Stimulated activated CD8-positive, alpha-beta memory T cell treated with anti-CD3 and anti-CD28 coated beads, Interleukin-15, amount 100 ng/mL, for 48 hours (primary cell): ENCODE measurements at regions not wholly inside any gene's neighbourhood (a gene's known extent, or its start where the extent isn't known, plus 50 kb on each side); places are given as distances from the start of the nearest gene placed in this dataset.

ENCODE experiments used
- DNase-seq, 2 donors: peaks; one replicate each; pipeline ENCODE4 v3.0.0-alpha.2; 2020; ENCODE audit warnings: low read depth in 2 of 2

DNA sequence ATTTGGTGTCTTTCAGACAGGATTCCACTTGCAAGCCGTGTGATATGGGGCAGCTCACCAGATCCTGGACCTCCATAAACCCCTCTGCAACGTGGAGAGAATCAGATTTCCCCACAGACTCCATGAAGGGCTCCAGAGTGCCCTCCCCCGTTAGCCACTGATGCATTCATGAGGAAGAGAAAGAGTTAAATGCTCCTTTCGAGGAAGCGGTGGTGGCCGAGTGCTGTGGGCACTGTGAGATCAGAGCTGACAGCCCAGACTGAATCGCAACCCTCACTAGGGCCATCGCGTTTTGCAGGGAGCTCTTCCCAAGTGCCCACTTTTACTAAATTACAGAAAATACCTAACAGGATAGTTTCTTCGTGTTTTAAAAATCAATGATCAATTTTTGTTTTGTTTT lies 226.3 kb upstream of the ZNF32 start:
- DNase-seq: no peak

DNA sequence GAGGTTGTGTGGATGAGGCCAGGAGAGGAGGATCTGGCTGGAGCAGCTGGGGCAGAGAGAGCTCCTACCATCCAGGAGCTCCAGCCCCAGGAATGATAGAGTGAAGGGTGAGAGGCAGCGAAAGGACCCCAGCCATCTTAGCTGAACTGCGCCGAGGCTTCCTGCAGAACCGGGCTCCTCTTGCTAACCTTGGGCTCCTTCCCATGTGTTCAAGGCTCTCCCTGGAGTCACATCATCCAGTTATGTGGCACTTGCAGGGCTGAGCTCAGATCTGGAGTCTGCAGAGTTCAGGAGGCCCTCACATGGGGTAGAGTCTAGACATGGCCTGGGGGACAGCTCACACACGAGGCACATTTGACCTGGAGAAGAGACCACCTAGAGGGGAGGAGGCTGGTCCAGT lies 225.0 kb upstream of the ZNF32 start:
- DNase-seq: no peak

DNA sequence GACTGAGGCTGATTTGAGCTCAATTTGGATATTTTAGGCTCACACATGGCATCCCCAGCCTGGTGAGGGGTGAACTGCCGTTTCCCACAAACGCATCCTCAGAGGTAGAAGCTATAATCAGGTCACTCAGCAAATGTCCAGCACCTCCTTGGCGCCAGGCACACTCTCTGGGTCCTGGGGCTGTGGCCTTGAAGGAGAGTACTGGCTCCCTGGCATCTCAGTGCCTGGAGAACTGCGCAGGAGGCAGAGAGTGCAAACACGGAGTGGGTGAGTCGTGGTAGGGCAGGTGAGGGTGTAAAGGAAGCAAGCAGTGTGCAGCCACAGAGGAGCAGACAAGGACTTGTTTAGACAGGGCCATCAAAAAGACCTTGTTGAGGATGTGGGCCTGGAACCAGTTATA lies 224.0 kb upstream of the ZNF32 start:
- DNase-seq: no peak

GRCh38 chr10:43871545-43871944 lies 222.9 kb upstream of the ZNF32 start:
- no peak for DNase-seq

GRCh38 chr10:43870968-43871439 lies 222.3 kb upstream of the ZNF32 start:
- no peak for DNase-seq

DNA sequence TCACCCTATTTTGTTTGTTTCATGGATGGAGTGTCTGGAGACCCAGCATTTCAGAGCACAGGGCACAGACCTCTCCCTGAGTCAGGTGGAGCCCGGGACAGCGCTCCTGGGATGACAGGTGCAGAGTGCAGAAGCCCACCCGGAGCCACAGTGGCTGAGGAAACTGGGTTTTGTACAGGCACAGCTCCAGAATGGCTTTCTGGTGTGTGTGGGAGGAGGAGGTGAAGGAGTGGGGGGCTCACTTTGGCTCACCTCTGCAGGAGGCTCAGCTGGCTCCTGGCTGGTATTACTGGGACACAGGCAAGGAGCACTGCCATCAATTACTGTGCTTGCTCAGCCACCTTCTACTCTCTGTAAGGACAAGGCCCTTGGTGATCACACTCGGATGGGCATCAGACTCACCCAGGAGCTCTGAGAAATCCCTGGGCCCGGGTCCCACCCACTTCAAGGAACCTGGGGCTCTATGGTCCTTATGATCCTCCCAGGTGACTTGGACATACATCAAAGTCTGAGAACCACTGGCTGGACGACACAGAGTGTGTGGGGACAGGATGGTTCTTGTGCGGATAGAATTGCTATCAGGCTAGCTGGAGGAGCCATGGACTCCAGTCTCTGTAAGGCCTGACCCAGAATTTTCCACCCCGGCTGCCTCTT lies 221.1 kb upstream of the ZNF32 start:
- DNase-seq: no peak

DNA sequence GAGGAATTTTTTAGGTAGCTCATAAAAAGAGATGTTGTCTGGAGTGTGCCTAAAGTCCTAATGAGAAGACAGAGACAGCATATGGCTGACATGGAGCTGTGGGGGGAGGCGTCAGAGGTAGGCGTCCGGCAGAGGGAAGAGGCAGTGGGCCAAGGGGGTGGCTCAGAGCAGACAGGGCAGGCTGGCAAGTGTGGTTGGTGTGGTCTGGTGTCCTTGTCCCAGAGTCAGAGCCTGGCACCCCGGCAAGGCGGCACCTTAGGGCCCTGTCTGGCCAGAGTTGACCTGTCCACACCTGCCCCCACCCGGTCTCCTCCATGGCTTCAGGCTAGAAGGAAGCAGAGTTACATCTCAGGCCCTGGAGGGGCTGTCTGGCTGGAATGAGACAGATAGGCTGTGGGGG lies 220.3 kb upstream of the ZNF32 start:
- DNase-seq: no peak

- no peak for DNase-seq
Measured at GRCh38 chr10:43867667-43868565, 219.2 kb upstream of the ZNF32 start.

- DNase-seq: no peak
Measured at GRCh38 chr10:43867113-43867512, 218.4 kb upstream of the ZNF32 start.

DNA sequence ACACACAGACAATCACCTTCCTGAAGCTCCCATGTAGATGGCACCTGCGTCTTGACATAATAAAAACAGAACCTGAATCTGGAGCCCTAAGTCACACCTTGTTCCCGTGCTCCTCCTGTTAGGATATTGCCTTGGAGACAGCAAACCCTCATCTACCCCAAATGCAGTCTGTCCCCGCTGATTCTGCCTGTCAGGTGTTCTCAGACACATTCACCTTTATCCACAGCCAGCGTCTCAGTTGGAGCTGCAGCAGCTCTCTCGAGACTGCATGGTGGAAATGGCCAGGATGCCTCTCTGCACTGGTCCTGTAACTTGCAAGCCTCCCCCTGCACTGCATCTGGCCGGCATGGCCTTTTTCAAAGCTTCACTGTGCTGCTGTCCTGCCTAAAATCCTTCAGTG lies 218.0 kb upstream of the ZNF32 start:
- no peak for DNase-seq

DNA sequence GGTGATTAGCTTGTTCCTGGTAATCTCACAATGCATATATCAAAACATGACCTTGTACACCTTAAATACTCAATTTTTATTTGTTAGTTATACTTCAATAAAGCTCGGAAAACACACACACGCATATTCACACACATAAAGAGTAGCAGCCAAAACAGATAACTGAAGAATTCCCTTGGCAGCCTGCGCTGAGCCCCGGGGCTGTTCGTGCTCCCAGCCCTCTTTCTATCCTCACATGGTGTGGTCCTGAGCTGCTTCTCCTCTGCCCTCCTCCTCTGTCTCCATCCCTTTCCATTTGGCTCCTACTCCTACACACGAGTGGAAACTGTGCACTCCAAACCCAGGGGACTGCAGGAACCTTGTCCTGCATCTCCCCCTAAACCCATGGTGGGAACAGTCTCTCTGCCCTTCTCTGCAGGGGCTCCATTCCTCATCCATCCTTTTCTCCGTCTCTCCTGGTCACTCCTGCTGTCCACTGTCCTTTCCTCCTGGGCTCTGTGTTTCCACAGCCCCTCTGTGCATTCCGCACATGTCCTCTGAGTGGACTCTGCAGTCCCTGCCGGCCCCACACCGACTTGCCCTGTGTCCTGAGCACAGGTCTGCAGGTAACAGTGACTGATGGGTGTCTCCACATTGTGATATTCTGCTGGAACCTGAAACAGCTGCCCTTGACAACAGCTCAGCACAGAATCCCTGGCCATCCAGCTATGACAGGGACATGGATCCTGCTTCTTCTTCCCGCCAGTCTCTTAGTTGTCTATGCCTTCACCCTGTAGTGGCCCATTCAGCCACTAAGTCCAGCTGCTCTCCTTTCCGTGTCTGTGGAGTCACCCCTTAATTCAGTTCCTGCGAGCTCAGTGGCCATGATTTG lies 216.8 kb upstream of the ZNF32 start:
- no peak for DNase-seq

- no peak for DNase-seq
Measured at GRCh38 chr10:43864656-43865055, 216.0 kb upstream of the ZNF32 start.

DNA sequence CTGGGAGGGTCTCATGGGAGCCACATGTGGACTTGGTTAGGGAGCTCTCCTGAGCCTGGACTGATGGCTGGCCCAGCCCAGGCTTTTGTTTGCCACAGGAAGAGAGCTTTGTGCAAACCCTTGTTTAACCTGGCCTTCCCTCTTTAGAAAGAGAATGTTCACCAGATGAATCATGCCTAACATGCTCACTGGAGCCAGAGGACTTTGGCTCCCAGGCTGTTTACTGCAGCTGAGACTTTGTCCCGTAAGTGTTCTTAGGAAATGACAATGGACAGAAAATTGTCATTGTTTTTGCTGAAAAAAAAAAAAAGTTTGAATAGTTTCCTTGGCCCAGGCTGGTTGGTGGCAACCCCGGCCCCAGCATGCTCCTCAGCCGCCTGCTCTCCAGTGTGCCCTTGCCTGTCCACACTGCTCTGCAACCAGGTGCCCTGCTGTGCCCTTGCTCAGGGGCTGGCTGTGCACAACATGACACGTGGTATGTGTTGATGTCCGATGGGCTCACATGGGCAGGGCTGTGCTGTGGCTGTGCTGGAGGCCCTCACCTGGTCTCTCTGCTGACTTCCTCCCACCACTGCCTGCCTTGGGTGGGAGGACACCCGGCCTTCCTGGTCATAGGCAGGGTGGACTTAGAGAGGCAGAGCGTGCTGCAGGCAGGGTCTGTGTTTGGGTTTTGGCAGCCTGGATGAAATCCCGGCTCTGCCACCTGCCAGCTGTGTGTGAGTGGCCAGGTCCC lies 215.3 kb upstream of the ZNF32 start:
- no peak for DNase-seq

DNA sequence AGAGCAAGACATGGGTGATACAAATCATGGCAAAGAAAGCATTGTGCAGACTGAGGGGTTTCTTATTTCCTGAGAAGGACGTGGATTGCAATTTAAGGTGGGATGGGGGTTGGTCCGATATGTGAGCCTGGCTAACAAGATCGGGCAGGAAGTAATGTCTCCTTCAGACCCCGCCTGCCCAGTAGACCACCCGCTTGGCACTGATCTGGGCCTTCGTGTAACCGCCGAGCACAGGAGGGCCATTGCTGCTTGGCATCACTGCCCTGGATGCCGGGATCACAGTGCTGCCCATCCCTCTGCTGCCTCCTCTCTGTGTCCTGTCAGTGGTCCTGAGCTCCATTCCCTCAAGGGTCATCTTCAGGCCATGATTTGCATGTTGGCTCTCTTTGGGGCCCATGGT lies 214.6 kb upstream of the ZNF32 start:
- no peak for DNase-seq

DNA sequence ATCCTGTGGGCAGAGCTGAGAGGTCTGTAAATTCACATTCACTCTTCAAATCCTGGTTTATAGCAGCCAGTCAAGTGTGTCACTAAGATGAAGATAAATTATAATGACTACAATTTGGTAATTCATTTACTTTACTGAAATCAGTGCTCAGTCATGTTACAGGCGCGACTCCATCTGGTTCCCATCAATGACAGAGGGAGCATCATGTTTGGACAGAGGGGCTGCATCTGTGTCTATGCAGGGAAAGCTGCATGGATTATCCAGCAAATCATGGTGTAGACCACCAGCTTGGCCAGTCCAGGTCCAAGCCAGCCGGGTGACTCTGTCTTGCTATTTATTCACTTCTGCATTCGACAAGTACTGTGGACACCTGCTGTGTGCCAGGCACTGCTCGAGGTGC lies 214.1 kb upstream of the ZNF32 start:
- DNase-seq: no peak

- no peak for DNase-seq
Measured at GRCh38 chr10:43861966-43862751, 213.5 kb upstream of the ZNF32 start.

DNA sequence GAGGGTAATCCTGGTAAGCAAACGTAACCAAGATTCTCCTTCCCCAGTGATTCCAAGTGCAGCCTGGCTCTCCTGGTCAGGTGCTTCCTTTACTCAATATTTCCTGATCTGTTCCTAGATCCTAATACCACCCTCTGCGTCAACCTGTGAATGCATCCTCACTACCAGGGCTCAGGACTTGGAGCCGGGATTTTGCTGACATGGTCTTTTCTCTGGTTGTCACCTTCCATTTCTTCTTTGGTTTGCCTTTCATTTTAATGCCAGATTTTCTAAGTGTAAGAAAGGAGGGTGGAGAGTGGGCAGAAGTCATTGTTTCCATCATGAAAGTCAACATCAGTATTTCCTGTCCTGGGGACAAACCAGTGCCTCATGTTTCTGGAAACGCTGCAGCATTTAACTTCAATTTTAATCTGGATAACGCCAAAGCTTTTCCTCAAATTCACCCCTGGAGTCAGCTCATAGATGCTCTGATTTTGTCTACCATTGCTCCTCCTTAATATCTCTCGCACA lies 210.4 kb upstream of the ZNF32 start:
- DNase-seq: no peak

DNA sequence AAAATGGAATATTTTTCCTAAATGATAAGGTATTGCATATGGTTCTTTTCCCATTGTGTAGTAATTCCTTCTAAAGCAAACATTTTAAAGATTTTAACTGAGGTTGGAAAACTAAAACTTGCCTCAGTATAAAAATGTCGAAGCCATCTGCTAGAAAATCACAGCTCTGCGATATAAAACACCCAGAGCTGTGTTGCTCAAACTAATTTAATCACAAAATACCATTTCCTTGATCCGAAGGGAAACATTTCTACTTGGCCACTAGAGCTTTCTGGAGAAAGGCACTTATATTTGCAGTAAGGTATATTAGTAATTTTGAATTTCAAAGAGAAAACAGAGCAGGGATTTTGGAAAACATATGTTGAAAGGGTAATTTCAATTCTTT lies 209.2 kb upstream of the ZNF32 start:
- DNase-seq: no peak

DNA sequence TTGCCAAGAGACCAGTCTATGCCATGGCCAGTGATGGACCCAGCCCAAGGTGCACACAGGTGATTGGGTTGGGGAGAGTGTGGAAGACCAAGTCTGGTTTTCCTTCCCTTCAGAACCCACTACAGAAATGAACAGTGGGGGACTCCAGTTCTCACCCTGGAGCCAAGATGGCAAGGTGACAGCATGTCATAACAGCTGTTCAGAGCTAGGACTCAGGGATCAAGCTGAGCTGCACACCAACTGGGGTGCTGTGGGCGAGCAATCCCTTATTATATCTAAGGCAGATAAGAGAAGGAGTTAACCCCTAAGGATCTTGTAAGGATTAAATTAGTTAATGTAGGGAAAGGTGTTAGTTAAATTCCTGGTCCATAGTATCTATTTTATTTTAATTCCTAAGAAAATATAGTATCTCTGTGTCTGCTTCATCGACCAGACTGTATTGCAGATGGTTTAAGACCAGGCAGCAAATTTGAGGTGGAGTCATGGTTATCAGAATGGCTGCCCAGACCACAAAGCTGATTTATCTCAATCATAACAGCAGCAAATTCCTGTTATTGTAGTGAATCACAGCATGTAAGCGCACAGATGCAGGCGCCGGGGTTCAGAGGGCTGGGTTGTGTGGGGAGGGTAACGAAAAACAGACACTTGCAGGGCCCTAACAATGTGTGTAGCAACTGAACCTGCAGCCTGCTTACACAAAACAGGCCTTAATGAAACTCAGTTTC lies 208.7 kb upstream of the ZNF32 start:
- DNase-seq: no peak

- no peak for DNase-seq
Measured at GRCh38 chr10:43856299-43856698, 207.6 kb upstream of the ZNF32 start.
